ENCODE measurements at regions not wholly inside any gene's neighbourhood (a gene's known extent, or its start where the extent isn't known, plus 50 kb on each side); places are given as distances from the start of the nearest gene placed in this dataset.

DNA sequence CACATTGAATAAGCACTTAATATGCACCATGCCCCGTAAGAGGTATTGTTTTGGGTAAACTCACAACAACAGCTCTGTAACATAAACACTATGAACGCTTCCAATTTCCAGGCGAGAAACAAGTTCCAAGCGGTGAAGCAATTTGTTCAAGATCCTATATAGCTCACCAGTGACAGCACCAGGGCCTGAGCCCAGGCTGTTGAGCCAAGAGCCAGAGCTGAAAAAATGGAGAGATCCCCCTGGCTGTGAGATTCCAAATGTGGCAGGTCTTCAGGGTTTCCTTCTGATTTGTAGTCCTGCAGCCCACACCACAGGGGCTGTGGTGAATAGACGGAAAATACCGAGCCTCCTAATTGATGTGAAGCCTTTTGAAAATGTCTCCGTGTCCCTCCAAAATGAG, 268.0 kb upstream of the KIRREL3 start:
- H2AFZ ChIP-seq (ENCODE audit: low read depth, low read length): no peak overlapping the region
- H3K36me3 ChIP-seq (replicated peaks; ENCODE audit: low read depth, low read length): no peaks in the 10 kb centered on the region
- no peak overlapping the region for H3K4me2 ChIP-seq (ENCODE audit: low read length)
- H3K79me2 ChIP-seq (ENCODE audit: low read length): no peaks in the 10 kb centered on the region
- H4K20me1 ChIP-seq (ENCODE audit: insufficient read depth, low read length): no peaks in the 10 kb centered on the region
- H3K27ac ChIP-seq (ENCODE audit: low read length): no peak overlapping the region
- TF ChIP-seq EZH2phosphoT487 (IDR thresholded peaks at IDR 0.05; ENCODE audit: low read depth): no peak
- TF ChIP-seq, protein P1, sequence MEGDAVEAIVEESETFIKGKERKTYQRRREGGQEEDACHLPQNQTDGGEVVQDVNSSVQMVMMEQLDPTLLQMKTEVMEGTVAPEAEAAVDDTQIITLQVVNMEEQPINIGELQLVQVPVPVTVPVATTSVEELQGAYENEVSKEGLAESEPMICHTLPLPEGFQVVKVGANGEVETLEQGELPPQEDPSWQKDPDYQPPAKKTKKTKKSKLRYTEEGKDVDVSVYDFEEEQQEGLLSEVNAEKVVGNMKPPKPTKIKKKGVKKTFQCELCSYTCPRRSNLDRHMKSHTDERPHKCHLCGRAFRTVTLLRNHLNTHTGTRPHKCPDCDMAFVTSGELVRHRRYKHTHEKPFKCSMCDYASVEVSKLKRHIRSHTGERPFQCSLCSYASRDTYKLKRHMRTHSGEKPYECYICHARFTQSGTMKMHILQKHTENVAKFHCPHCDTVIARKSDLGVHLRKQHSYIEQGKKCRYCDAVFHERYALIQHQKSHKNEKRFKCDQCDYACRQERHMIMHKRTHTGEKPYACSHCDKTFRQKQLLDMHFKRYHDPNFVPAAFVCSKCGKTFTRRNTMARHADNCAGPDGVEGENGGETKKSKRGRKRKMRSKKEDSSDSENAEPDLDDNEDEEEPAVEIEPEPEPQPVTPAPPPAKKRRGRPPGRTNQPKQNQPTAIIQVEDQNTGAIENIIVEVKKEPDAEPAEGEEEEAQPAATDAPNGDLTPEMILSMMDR (IDR thresholded peaks at IDR 0.05; ENCODE audit: low read depth, low read length): no peak
- no peaks in the 10 kb centered on the region for H3K9me3 ChIP-seq (ENCODE audit: insufficient read depth, low read length)
- no peaks in the 10 kb centered on the region for H3K4me1 ChIP-seq (ENCODE audit: low read length)
- no peaks in the 10 kb centered on the region for H3K27me3 ChIP-seq (ENCODE audit: low read depth, low read length)
- H3K9ac ChIP-seq (ENCODE audit: low read length): no peak overlapping the region
- H3K4me3 ChIP-seq (ENCODE audit: low read length): no peak overlapping the region

DNA sequence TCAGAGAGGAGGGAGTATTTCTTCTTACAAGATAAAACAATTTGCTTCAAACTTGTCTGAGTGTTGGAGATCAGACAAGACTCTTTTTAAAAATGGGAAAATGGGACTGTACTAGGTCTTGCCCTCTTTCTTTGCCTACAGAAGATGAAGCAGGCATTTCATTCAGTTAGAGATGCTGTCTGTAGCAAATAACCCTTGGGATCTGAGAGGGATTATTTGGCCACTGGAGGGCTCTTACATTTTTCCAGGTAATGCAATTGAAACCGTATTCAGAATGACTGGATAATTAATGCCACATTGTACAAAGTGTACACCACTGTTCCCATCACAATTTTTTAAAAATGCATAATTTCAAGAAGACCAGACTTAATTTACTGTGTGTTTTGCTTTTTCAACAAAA, 258.5 kb upstream of the KIRREL3 start:
- H3K4me3 ChIP-seq (ENCODE audit: low read length): no peak overlapping the region
- H4K20me1 ChIP-seq (ENCODE audit: insufficient read depth, low read length): no peaks in the 10 kb centered on the region
- TF ChIP-seq, protein P1 (IDR thresholded peaks at IDR 0.05; ENCODE audit: low read depth, low read length): no peak
- no peak for TF ChIP-seq EZH2phosphoT487 (IDR thresholded peaks at IDR 0.05; ENCODE audit: low read depth)
- no peak overlapping the region for H3K4me2 ChIP-seq (ENCODE audit: low read length)
- H2AFZ ChIP-seq (ENCODE audit: low read depth, low read length): no peak overlapping the region
- no peaks in the 10 kb centered on the region for H3K36me3 ChIP-seq (replicated peaks; ENCODE audit: low read depth, low read length)
- no peaks in the 10 kb centered on the region for H3K4me1 ChIP-seq (ENCODE audit: low read length)
- H3K79me2 ChIP-seq (ENCODE audit: low read length): no peaks in the 10 kb centered on the region
- H3K9ac ChIP-seq (ENCODE audit: low read length): no peak overlapping the region
- H3K27ac ChIP-seq (ENCODE audit: low read length): no peak overlapping the region
- no peaks in the 10 kb centered on the region for H3K9me3 ChIP-seq (ENCODE audit: insufficient read depth, low read length)
- no peaks in the 10 kb centered on the region for H3K27me3 ChIP-seq (ENCODE audit: low read depth, low read length)

DNA sequence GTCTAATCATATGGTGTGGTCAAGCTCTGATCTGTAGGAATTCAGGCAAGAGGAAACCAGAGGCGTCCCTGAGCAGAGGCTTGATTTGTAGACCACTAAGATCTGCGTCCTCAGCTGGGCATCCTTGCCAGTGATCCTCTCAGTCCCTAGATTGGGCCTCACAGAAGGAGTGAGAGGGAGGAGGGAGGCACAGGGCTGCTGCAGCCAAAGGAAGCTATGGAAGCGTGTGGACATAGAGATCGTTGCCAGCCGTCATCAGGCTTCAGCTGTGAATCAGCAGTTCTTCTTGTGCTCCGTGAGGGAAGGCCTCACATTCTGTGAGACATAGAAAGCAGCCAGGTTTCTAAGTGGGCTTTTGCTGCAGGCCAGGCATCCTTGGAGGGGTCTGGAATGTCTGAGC, 254.6 kb upstream of the KIRREL3 start:
- Histone ChIP-seq H3K4me3 (ENCODE audit: low read length) (no peak overlapping the region), H3K79me2 (ENCODE audit: low read length) (no peaks in the 10 kb centered on the region), H3K36me3 (replicated peaks; ENCODE audit: low read depth, low read length) (no peaks in the 10 kb centered on the region), H3K27ac (ENCODE audit: low read length) (no peak overlapping the region), H3K9me3 (ENCODE audit: insufficient read depth, low read length) (no peaks in the 10 kb centered on the region), H3K4me1 (ENCODE audit: low read length) (no peaks in the 10 kb centered on the region), H3K9ac (ENCODE audit: low read length) (no peak overlapping the region), H3K27me3 (ENCODE audit: low read depth, low read length) (no peaks in the 10 kb centered on the region), H2AFZ (ENCODE audit: low read depth, low read length) (no peak overlapping the region), H4K20me1 (ENCODE audit: insufficient read depth, low read length) (no peaks in the 10 kb centered on the region), H3K4me2 (ENCODE audit: low read length) (no peak overlapping the region)
- TF ChIP-seq EZH2phosphoT487 (IDR thresholded peaks at IDR 0.05; ENCODE audit: low read depth): no peak
- TF ChIP-seq, protein P1 (IDR thresholded peaks at IDR 0.05; ENCODE audit: low read depth, low read length): no peak

DNA sequence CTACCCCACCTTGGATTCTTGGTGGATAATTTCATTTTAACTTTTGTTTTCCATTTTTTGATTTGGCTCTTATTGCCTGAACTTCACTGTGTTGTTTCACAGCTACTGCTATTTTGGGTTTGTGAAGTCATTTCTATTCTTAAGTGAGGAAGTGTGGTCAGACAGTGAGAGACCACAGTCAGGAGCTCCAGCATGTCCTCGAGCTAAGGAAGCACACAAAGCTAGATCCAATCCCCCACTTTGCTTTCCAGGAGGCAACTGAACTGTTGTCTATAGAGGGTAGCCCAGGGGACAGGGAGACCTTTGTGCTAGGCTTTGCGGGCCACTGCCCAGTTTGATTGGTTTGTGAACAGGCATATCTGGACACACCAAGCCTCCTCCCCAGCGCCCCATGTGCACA, 251.8 kb upstream of the KIRREL3 start:
- Histone ChIP-seq H3K4me1 (ENCODE audit: low read length) (no peaks in the 10 kb centered on the region), H4K20me1 (ENCODE audit: insufficient read depth, low read length) (no peaks in the 10 kb centered on the region), H3K4me3 (ENCODE audit: low read length) (no peak overlapping the region), H3K9ac (ENCODE audit: low read length) (no peak overlapping the region), H3K27ac (ENCODE audit: low read length) (no peak overlapping the region), H2AFZ (ENCODE audit: low read depth, low read length) (no peak overlapping the region), H3K9me3 (ENCODE audit: insufficient read depth, low read length) (no peaks in the 10 kb centered on the region), H3K27me3 (ENCODE audit: low read depth, low read length) (no peaks in the 10 kb centered on the region), H3K79me2 (ENCODE audit: low read length) (no peaks in the 10 kb centered on the region), H3K4me2 (ENCODE audit: low read length) (no peak overlapping the region), H3K36me3 (replicated peaks; ENCODE audit: low read depth, low read length) (no peaks in the 10 kb centered on the region)
- TF ChIP-seq, protein P1 (IDR thresholded peaks at IDR 0.05; ENCODE audit: low read depth, low read length): no peak
- no peak for TF ChIP-seq EZH2phosphoT487 (IDR thresholded peaks at IDR 0.05; ENCODE audit: low read depth)

All from OCI-LY3 (cell line).